ENCODE measurements at regions not wholly inside any gene's neighbourhood (a gene's known extent, or its start where the extent isn't known, plus 50 kb on each side); places are given as distances from the start of the nearest gene placed in this dataset.

DNA sequence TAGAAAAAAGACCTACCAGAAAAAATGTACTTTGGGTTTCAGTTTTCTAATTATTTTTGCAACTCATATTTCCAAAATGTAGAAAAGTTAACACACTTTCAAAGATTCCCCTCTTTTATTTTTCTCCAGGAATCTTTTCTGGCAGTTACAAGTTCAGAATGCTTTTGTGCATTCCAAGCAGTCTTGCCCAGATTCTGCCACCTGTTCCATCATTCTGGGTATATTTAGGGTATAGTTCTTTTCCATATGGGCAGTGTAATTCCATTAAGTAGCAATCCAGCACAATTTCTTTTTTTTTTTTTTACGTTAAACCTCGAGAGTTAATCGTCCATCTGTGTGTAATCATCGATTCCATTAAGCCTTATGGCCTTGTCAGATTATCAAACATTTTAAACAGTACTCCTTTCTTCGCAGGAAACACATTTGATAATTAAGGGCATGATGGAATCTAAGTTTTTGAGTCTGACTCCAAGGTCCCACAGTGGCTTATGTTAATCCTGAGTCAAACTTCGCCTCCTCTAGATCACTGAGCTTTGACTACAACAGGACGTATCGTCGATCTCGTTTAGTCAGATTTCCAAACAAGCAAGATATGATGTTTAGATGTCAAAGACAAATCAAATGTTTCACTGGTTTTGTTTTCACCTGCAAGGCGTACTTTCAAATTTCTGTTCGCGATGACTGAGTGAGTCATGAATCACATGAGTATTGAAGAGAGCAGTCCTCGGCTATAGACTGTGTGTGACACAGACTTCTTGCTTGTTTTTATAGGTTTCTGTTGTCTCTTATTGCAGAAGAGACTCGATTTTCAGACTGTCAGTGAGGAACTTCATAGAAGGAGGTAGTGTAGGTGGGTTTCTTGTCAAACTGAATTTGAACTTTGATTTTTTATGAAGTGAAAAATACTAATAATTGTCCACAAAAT lies 118.9 kb upstream of the GK2 start:
- DNase-seq: no peak
- no peaks in the 10 kb centered on the region for H3K4me1 Mint-ChIP-seq
- H3K9me3 Mint-ChIP-seq: peaks cover 1 to 9% (median 4%) of the 10 kb centered on the region in 6 donors
- no peaks in the 10 kb centered on the region for H3K36me3 Mint-ChIP-seq
- no peak overlapping the region for H3K27ac Mint-ChIP-seq
- no peak overlapping the region for H3K4me3 Mint-ChIP-seq
- no peaks in the 10 kb centered on the region for H3K27me3 Mint-ChIP-seq (ENCODE audit: low read depth in 3 of 3)

- peaks cover 0 to 2% (median 0%) of the 10 kb centered on the region in 3 donors for H3K27me3 Mint-ChIP-seq (ENCODE audit: low read depth in 3 of 3)
Measured at GRCh38 chr4:79516114-79516513, 108.1 kb upstream of the GK2 start.

DNA sequence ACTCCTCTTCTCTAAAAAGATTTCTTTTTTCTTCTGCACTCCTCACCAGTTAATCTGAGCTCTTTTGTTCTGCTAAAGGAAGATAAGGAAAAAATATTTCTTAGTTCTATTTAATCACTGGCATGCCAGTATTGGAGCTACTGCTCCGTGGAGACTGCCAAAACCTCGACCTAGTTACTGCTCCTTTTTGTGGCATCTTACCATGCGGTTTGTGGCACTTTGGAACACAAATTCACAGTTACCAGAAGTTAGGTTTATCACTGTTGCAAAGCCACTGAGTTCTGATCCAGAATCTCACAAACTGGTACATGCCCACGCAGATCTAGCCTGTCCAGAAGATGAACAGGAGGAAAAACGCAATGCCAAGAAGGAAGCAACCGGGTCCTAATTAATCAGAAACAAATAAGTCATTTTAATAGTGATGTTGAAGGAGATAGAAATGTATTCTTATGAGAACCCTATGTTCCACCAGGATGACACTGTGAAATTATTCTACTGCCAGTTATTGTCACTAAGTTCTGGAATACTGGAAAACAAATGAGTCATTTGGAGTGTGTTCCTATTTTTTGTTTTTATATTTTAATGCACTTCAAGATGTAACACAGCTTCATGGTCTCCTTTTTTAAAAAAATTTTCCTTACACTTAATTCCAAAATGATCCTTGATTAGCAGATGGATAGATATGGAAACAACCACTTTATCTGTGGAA lies 106.7 kb upstream of the GK2 start:
- H3K27me3 Mint-ChIP-seq (ENCODE audit: low read depth in 3 of 3): peaks cover 0 to 2% (median 0%) of the 10 kb centered on the region in 3 donors
- H3K9me3 Mint-ChIP-seq: peaks cover 0 to 13% (median 4%) of the 10 kb centered on the region in 6 donors
- H3K4me1 Mint-ChIP-seq: no peaks in the 10 kb centered on the region
- no peak for DNase-seq
- H3K4me3 Mint-ChIP-seq: no peak overlapping the region
- no peaks in the 10 kb centered on the region for H3K36me3 Mint-ChIP-seq
- H3K27ac Mint-ChIP-seq: no peak overlapping the region

More at GRCh38 chr4:79516114-79516513, 108.1 kb upstream of the GK2 start:
- Mint-ChIP-seq H3K9me3 (peaks cover 0 to 16% (median 4%) of the 10 kb centered on the region in 6 donors), H3K4me1 (no peaks in the 10 kb centered on the region), H3K27ac (no peak overlapping the region), H3K4me3 (no peak overlapping the region), H3K36me3 (no peaks in the 10 kb centered on the region)
- no peak for DNase-seq

GRCh38 chr4:79513576-79513975 lies 105.5 kb upstream of the GK2 start:
- no peak overlapping the region for H3K27ac Mint-ChIP-seq
- H3K36me3 Mint-ChIP-seq: no peaks in the 10 kb centered on the region
- peaks cover 0 to 9% (median 2%) of the 10 kb centered on the region in 6 donors for H3K9me3 Mint-ChIP-seq
- no peak for DNase-seq
- H3K27me3 Mint-ChIP-seq (ENCODE audit: low read depth in 3 of 3): peaks cover 0 to 2% (median 0%) of the 10 kb centered on the region in 3 donors
- H3K4me1 Mint-ChIP-seq: no peaks in the 10 kb centered on the region
- H3K4me3 Mint-ChIP-seq: no peak overlapping the region

- Mint-ChIP-seq H3K4me1 (no peaks in the 10 kb centered on the region), H3K27me3 (ENCODE audit: low read depth in 3 of 3) (peaks cover 0 to 2% (median 0%) of the 10 kb centered on the region in 3 donors), H3K36me3 (no peaks in the 10 kb centered on the region), H3K27ac (no peak overlapping the region), H3K4me3 (no peak overlapping the region), H3K9me3 (peaks cover 0 to 9% (median 2%) of the 10 kb centered on the region in 6 donors)
- DNase-seq: no peak
Measured at GRCh38 chr4:79512363-79512762, 104.3 kb upstream of the GK2 start.

GRCh38 chr4:79502081-79502480 lies 94.1 kb upstream of the GK2 start:
- Mint-ChIP-seq H3K27ac (no peak overlapping the region), H3K9me3 (peaks cover 0 to 12% (median 5%) of the 10 kb centered on the region in 6 donors), H3K4me1 (no peaks in the 10 kb centered on the region), H3K27me3 (ENCODE audit: low read depth in 3 of 3) (peaks cover 0 to 2% (median 2%) of the 10 kb centered on the region in 3 donors), H3K4me3 (no peak overlapping the region), H3K36me3 (no peaks in the 10 kb centered on the region)
- DNase-seq: no peak

DNA sequence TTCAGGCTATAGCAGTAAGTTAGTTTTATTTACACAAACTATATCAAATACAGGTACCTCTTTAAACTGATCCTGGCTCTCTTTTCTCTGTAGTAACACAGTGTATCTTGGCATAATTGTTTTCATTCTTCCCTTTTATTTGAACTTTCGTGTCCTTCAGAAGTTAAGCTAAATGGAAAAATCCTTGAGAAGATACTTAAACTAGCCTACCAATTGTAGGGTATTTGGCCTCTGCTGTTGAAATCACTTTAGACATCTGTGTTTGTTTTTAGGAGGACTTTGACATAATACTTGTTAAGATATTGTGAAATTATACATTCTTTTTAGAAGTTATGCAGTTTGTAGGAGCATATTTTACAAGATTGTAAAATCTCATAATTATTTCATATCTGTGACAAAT lies 90.3 kb upstream of the GK2 start:
- H3K27me3 Mint-ChIP-seq (ENCODE audit: low read depth in 3 of 3): peaks cover 0 to 2% (median 0%) of the 10 kb centered on the region in 3 donors
- H3K27ac Mint-ChIP-seq: no peak overlapping the region
- H3K4me1 Mint-ChIP-seq: no peaks in the 10 kb centered on the region
- H3K9me3 Mint-ChIP-seq: peaks cover 2 to 21% (median 8%) of the 10 kb centered on the region in 6 donors
- no peak overlapping the region for H3K4me3 Mint-ChIP-seq
- DNase-seq: no peak
- H3K36me3 Mint-ChIP-seq: no peaks in the 10 kb centered on the region

DNA sequence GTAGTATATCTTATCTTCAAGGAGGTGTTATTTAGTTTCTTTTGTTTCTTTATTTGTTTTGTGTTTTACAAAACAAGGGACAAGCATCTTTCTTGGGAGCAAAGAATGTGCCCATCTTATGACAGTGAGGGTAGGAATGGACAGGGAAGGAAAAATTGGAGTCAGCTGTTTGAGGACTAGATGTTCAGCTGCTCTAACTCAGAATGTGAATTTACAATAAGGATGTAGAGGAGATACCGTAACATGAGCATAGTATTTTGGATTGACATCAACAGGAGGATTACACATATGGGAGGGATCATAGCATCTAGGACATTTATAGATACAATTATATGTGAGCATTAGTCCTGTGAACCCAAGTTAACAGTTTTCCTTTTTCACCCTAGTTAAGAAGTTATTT lies 89.0 kb upstream of the GK2 start:
- Mint-ChIP-seq H3K4me3 (no peak overlapping the region), H3K9me3 (peaks cover 4 to 23% (median 8%) of the 10 kb centered on the region in 6 donors), H3K4me1 (no peaks in the 10 kb centered on the region), H3K36me3 (no peaks in the 10 kb centered on the region), H3K27ac (no peak overlapping the region), H3K27me3 (ENCODE audit: low read depth in 3 of 3) (peaks cover 0 to 2% (median 0%) of the 10 kb centered on the region in 3 donors)
- no peak for DNase-seq

GRCh38 chr4:79495447-79495846 lies 87.4 kb upstream of the GK2 start:
- Mint-ChIP-seq H3K27ac (no peak overlapping the region), H3K9me3 (peaks cover 4 to 25% (median 12%) of the 10 kb centered on the region in 6 donors), H3K4me1 (no peaks in the 10 kb centered on the region), H3K27me3 (ENCODE audit: low read depth in 3 of 3) (no peaks in the 10 kb centered on the region), H3K4me3 (no peak overlapping the region), H3K36me3 (no peaks in the 10 kb centered on the region)
- DNase-seq: no peak

DNA sequence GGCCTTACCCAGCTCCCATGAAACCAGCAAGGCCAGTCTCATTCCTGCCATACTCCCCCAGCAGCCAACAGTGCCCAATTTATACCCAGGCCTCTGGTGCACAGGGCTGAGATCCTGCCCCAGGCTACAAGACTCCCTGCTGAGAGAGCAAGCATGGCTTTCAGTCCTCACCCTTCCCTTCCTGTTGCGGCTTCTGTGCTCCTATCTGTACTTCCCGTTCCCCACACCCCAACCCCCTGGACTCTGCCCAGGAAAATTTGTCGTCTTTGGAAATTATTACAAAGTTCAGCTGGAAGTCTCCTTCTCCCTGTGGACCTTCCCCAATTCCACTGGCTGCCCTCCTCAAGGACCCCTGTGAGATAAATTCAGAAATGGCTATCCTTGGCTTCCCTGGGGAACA lies 84.1 kb upstream of the GK2 start:
- H3K36me3 Mint-ChIP-seq: no peaks in the 10 kb centered on the region
- no peak overlapping the region for H3K27ac Mint-ChIP-seq
- peaks cover 0 to 2% (median 0%) of the 10 kb centered on the region in 3 donors for H3K27me3 Mint-ChIP-seq (ENCODE audit: low read depth in 3 of 3)
- H3K9me3 Mint-ChIP-seq: peaks cover 9 to 40% (median 18%) of the 10 kb centered on the region in 6 donors
- DNase-seq: no peak
- H3K4me1 Mint-ChIP-seq: no peaks in the 10 kb centered on the region
- no peak overlapping the region for H3K4me3 Mint-ChIP-seq

- H3K27ac Mint-ChIP-seq: no peak overlapping the region
- H3K36me3 Mint-ChIP-seq: no peaks in the 10 kb centered on the region
- H3K4me1 Mint-ChIP-seq: no peaks in the 10 kb centered on the region
- peaks cover 0 to 2% (median 0%) of the 10 kb centered on the region in 3 donors for H3K27me3 Mint-ChIP-seq (ENCODE audit: low read depth in 3 of 3)
- peaks cover 8 to 46% (median 18%) of the 10 kb centered on the region in 6 donors for H3K9me3 Mint-ChIP-seq
- DNase-seq: no peak
- no peak overlapping the region for H3K4me3 Mint-ChIP-seq
Measured at GRCh38 chr4:79489506-79489905, 81.5 kb upstream of the GK2 start.

DNA sequence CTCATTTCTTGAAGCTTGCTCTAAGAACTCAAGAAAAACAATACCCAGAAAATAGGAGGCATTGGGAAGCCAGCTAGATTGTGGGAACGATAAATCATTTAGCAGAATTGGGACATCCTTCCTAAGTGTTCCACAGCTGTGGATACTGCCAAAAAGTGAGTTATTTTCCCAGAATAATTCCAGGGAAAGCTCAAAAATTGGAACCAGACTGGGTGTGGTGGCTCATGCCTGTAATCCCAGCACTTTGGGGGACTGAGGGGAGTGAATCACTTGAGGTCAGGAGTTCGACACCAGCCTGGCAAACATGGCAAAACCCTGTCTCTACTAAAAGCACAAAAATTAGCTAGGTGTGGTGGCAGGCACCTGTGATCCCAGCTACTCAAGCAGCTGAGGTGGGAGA lies 68.2 kb upstream of the GK2 start:
- no peaks in the 10 kb centered on the region for H3K27me3 Mint-ChIP-seq (ENCODE audit: low read depth in 3 of 3)
- no peak overlapping the region for H3K27ac Mint-ChIP-seq
- no peak for DNase-seq
- H3K36me3 Mint-ChIP-seq: no peaks in the 10 kb centered on the region
- peaks cover 7 to 14% (median 11%) of the 10 kb centered on the region in 6 donors for H3K9me3 Mint-ChIP-seq
- H3K4me1 Mint-ChIP-seq: no peaks in the 10 kb centered on the region
- no peak overlapping the region for H3K4me3 Mint-ChIP-seq

DNA sequence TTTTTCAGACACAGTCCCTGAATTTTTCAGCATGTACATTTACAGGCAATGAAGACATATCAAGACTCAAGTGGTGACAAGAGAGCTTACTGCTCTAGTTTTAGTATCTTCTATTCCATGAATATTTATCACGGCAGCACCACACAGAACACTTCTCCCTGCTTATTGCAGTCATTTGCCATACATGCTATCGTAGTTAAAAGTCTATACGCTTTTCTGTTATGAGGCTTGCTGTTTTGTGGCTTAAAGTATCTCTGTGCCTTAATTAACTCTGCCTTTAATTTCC lies 65.4 kb upstream of the GK2 start:
- DNase-seq: no peak
- Mint-ChIP-seq H3K27me3 (ENCODE audit: low read depth in 3 of 3) (no peaks in the 10 kb centered on the region), H3K36me3 (no peaks in the 10 kb centered on the region), H3K27ac (no peak overlapping the region), H3K4me1 (no peaks in the 10 kb centered on the region), H3K4me3 (no peak overlapping the region), H3K9me3 (peaks cover 2 to 12% (median 6%) of the 10 kb centered on the region in 6 donors)

DNA sequence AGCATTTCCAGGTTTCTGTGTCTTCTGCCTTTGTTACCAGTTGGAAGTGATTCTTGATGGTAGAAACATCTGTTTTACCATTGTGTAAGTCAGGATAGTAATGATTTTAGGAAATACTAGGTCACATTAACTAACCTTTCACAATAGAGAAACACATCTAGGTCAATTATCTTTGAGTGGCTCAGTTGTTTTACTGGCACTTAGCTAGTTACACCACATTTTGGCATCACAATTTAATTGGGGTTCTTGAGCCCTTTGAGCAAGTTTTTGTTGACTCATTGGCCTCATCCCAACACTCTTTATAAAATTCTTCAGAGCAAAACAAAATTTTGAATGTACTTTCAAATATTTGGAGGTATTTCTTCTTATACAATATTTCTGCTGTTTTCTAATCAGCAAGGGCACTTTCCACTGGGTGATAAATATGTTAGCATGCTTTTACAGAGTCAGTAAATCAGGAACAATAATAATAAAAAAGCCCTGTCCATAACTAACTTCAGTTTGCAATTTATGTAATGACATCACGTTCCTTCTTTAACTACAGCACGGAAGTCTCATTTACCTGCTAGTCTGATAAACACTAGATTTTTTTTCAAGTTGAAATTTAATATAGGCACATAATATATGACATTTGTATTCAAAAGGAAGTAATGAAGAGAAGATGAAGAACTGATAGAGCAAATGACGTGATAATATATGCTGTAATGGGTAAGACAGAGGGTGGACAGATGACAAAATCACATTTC lies 64.8 kb upstream of the GK2 start:
- H3K9me3 Mint-ChIP-seq: peaks cover 0 to 12% (median 3%) of the 10 kb centered on the region in 6 donors
- H3K4me3 Mint-ChIP-seq: no peak overlapping the region
- no peaks in the 10 kb centered on the region for H3K27me3 Mint-ChIP-seq (ENCODE audit: low read depth in 3 of 3)
- H3K27ac Mint-ChIP-seq: no peak overlapping the region
- DNase-seq: no peak
- H3K36me3 Mint-ChIP-seq: no peaks in the 10 kb centered on the region
- no peaks in the 10 kb centered on the region for H3K4me1 Mint-ChIP-seq

All from immature natural killer cell (primary cell).